ENCODE measurements at regions not wholly inside any gene's neighbourhood (a gene's known extent, or its start where the extent isn't known, plus 50 kb on each side); places are given as distances from the start of the nearest gene placed in this dataset.

DNA sequence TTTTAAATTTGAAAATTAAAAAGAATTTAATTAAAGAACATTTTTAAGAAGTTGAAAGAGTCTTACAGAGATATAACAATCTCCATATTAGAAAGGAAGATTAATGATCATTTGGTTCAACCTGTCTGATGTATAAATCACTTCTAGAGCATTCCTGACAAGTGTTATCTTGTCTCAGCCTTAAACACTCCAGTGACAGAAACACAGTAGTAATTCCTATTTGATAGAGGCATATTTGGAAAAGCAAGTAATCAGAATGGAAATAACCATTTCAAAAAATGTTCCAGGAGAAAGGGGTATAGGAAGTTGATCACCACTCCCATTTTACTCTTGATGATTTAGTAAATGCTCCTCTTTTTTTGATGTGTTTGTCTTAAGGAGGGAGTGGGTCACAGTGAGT, 213.1 kb upstream of the FAM3C start:
- TF ChIP-seq, protein P1, sequence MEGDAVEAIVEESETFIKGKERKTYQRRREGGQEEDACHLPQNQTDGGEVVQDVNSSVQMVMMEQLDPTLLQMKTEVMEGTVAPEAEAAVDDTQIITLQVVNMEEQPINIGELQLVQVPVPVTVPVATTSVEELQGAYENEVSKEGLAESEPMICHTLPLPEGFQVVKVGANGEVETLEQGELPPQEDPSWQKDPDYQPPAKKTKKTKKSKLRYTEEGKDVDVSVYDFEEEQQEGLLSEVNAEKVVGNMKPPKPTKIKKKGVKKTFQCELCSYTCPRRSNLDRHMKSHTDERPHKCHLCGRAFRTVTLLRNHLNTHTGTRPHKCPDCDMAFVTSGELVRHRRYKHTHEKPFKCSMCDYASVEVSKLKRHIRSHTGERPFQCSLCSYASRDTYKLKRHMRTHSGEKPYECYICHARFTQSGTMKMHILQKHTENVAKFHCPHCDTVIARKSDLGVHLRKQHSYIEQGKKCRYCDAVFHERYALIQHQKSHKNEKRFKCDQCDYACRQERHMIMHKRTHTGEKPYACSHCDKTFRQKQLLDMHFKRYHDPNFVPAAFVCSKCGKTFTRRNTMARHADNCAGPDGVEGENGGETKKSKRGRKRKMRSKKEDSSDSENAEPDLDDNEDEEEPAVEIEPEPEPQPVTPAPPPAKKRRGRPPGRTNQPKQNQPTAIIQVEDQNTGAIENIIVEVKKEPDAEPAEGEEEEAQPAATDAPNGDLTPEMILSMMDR (IDR thresholded peaks at IDR 0.05) = no peak
- TF ChIP-seq, protein P2, sequence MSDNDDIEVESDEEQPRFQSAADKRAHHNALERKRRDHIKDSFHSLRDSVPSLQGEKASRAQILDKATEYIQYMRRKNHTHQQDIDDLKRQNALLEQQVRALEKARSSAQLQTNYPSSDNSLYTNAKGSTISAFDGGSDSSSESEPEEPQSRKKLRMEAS (IDR thresholded peaks at IDR 0.05; ENCODE audit: low read depth) = no peak
- TF ChIP-seq FOXJ3 (CRISPR knock-in tag; IDR thresholded peaks at IDR 0.05) (no peak), NFIC (IDR thresholded peaks at IDR 0.05; ENCODE audit: borderline replicate concordance) (no peak)
- TF ChIP-seq, protein P3, sequence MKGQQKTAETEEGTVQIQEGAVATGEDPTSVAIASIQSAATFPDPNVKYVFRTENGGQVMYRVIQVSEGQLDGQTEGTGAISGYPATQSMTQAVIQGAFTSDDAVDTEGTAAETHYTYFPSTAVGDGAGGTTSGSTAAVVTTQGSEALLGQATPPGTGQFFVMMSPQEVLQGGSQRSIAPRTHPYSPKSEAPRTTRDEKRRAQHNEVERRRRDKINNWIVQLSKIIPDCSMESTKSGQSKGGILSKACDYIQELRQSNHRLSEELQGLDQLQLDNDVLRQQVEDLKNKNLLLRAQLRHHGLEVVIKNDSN (IDR thresholded peaks at IDR 0.05; ENCODE audit: borderline replicate concordance, low read depth) = no peak

Measured in SK-N-SH (cell line).